Kidney (tissue), 13 donors: ENCODE measurements at regions not wholly inside any gene's neighbourhood (a gene's known extent, or its start where the extent isn't known, plus 50 kb on each side); places are given as distances from the start of the nearest gene placed in this dataset.

Experiments
- DNase-seq, 5 donors: peaks; one replicate each; pipeline ENCODE4 v3.0.0-alpha.2; 2013 to 2020
- FAIRE-seq: peaks from 2 replicates; lab custom pipeline; 2012; peaks lifted over from hg19 to GRCh38; lab: Jason Lieb, UNC
- H3K27ac ChIP-seq, 2 donors: one replicate each; pipeline ENCODE4 v1.7.0; 2013; ENCODE audit warnings: low read depth in 2 of 2, low read length in 2 of 2, inconsistent platforms in 1 of 2
- H3K27me3 ChIP-seq: one replicate; pipeline ENCODE4 v1.7.1; 2013; ENCODE audit warnings: low read length, inconsistent platforms; ENCODE audit not compliant: control insufficient read depth, insufficient read depth
- H3K36me3 ChIP-seq, 3 donors: one replicate each; pipeline versions ENCODE4 v1.7.0 to v1.7.1; 2013; ENCODE audit warnings: low read length in 3 of 3, control low read depth in 1 of 3, inconsistent platforms in 1 of 3; ENCODE audit not compliant: insufficient read depth in 3 of 3, control insufficient read depth in 2 of 3
- H3K4me1 ChIP-seq, 3 donors: one replicate each; pipeline versions ENCODE4 v1.7.0 to v1.7.1; 2013; ENCODE audit warnings: low read length in 3 of 3, inconsistent platforms in 1 of 3, low read depth in 1 of 3; ENCODE audit not compliant: control insufficient read depth in 2 of 3, insufficient read depth in 2 of 3
- H3K4me3 ChIP-seq, 3 donors: one replicate each; pipeline versions ENCODE4 v1.7.0 to v1.8.1; 2013; ENCODE audit warnings: low read length in 3 of 3, control low read depth in 1 of 3, inconsistent platforms in 1 of 3
- H3K9ac ChIP-seq, 3 donors: one replicate each; pipeline versions ENCODE4 v1.7.0 to v1.7.1; 2013; ENCODE audit warnings: low read length in 3 of 3, control low read depth in 1 of 3, inconsistent platforms in 1 of 3
- H3K9me3 ChIP-seq, 3 donors: one replicate each; pipeline versions ENCODE4 v1.7.0 to v1.7.1; 2013; ENCODE audit warnings: low read length in 3 of 3, control low read depth in 1 of 3, inconsistent platforms in 1 of 3; ENCODE audit not compliant: control insufficient read depth in 2 of 3, insufficient read depth in 1 of 3
- intact Hi-C: fragments of 100-400 bp; cut with DNase I; formaldehyde crosslinking; loops from one replicate; pipeline ENCODE4 v1.11.1; 2022
- TF ChIP-seq, protein P1 (sequence below): IDR thresholded peaks from 3 replicates; pipeline ENCODE4 v1.5.1; 2012; ENCODE audit warnings: mild to moderate bottlenecking, moderate library complexity, borderline replicate concordance; ENCODE audit not compliant: insufficient read depth; ENCODE audit errors: extremely low read depth
- donor health status: control.
- donor health status: control.
- donor health status: control.
- donor health status: control.
- donor health status: control.
- donor health status: DM: yes; HTN: yes; CAD: no.
- donor health status: Normal renal cell carcinoma (clear cell type).

DNA sequence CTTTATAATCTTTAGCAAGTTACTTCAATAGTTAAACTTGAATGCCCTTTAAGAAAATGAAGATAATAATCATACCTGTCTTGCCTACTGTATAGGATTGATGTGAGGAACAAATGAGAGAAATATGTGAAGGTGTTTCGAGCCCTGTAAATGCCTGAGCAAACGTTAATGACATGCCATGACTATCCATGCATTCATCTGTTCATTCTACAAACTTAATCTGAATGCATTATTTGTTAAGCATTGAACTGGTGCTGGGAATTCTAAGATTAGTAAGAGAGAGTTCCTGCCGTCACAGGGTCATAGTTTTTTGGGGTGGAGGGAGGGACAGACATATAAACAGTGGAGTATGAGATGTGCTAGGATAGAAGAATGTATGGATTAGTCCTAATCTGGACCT, 111.5 kb upstream of the PRICKLE1 start:
- Histone ChIP-seq H3K36me3 (no peaks in the 10 kb centered on the region), H3K9ac (no peak overlapping the region), H3K27me3 (no peaks in the 10 kb centered on the region), H3K4me1 (no peaks in the 10 kb centered on the region), H3K9me3 (no peaks in the 10 kb centered on the region), H3K27ac (no peak overlapping the region), H3K4me3 (no peak overlapping the region)
- FAIRE-seq (no peak), DNase-seq (peak in 1 of 5 donors; percentile 25)
- intact Hi-C loops = no loop called here
- TF ChIP-seq, protein P1, sequence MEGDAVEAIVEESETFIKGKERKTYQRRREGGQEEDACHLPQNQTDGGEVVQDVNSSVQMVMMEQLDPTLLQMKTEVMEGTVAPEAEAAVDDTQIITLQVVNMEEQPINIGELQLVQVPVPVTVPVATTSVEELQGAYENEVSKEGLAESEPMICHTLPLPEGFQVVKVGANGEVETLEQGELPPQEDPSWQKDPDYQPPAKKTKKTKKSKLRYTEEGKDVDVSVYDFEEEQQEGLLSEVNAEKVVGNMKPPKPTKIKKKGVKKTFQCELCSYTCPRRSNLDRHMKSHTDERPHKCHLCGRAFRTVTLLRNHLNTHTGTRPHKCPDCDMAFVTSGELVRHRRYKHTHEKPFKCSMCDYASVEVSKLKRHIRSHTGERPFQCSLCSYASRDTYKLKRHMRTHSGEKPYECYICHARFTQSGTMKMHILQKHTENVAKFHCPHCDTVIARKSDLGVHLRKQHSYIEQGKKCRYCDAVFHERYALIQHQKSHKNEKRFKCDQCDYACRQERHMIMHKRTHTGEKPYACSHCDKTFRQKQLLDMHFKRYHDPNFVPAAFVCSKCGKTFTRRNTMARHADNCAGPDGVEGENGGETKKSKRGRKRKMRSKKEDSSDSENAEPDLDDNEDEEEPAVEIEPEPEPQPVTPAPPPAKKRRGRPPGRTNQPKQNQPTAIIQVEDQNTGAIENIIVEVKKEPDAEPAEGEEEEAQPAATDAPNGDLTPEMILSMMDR = no peak

- H3K9me3 ChIP-seq = no peaks in the 10 kb centered on the region
- no peak overlapping the region for H3K4me3 ChIP-seq
- H3K27ac ChIP-seq = no peak overlapping the region
- intact Hi-C loops = no loop called here
- no peaks in the 10 kb centered on the region for H3K4me1 ChIP-seq
- no peak for FAIRE-seq
- no peak for DNase-seq
- H3K36me3 ChIP-seq = no peaks in the 10 kb centered on the region
- TF ChIP-seq, protein P1 = no peak
- no peak overlapping the region for H3K9ac ChIP-seq
- no peaks in the 10 kb centered on the region for H3K27me3 ChIP-seq
Observed at GRCh38 chr12:42698213-42698612, 108.7 kb upstream of the PRICKLE1 start.

DNA sequence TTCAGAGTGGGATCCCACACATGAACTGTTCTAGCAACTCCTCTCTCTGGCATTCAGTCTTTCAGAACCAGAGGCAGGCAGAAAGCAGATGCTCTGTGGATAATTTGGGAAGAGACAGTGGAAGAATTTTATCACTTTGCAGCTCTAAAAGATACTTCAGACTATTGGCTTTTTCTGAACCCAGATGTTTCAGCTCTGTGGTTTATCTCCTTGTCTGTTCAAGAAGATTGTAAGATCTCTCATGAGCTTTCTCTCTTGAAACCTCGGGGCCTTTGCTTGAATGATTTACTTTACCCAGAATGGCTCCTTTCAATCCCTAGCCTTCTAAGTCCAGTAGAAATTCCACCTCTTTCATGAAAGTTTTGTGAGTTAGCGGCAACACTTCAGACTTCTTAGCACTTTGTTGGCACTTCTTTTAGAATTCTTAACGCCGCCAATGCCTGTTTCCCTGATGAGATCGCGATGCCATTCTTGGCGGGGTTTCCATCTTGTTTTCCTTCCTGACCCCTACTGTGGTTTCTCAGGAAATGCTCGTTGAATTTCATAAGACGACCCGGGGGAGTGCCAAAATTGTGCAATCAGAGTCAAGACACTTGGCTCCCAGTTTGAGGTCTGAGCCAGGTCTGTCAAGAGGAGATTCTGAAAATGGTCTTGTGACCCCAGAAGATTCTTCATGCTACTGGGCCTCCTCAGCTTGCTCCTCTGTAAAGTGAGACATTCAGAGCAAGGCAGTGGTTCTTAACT, 107.0 kb upstream of the PRICKLE1 start:
- TF ChIP-seq, protein P1 = no peak
- H3K9me3 ChIP-seq = no peaks in the 10 kb centered on the region
- intact Hi-C loops = no loop called here
- H3K4me1 ChIP-seq = no peaks in the 10 kb centered on the region
- H3K27ac ChIP-seq = no peak overlapping the region
- DNase-seq (peak in 1 of 5 donors; percentile 84), FAIRE-seq (no peak)
- H3K36me3 ChIP-seq = no peaks in the 10 kb centered on the region
- no peaks in the 10 kb centered on the region for H3K27me3 ChIP-seq
- no peak overlapping the region for H3K9ac ChIP-seq
- no peak overlapping the region for H3K4me3 ChIP-seq
